ENCODE measurements at regions not wholly inside any gene's neighbourhood (a gene's known extent, or its start where the extent isn't known, plus 50 kb on each side); places are given as distances from the start of the nearest gene placed in this dataset.

- TF ChIP-seq POLR2A (IDR thresholded peaks at IDR 0.05; ENCODE audit: low read depth, low read length) (no peak), CHD1 (IDR thresholded peaks at IDR 0.05; ENCODE audit: low read depth, low read length) (no peak), ZBTB40 (IDR thresholded peaks at IDR 0.05; ENCODE audit: borderline replicate concordance) (no peak), CUX1 (IDR thresholded peaks at IDR 0.05; ENCODE audit: insufficient replicate concordance, low read depth, low read length) (no peak), CTCF (IDR thresholded peaks at IDR 0.05 in 2 of 3, conservative IDR thresholded peaks at IDR 0.05 in 1 of 3; ENCODE audit: control insufficient read depth in 2 of 3, extremely low read depth in 1 of 3, insufficient read depth in 1 of 3, low read depth in 3 of 3, low read length in 3 of 3) (no peak), ZNF592 (IDR thresholded peaks at IDR 0.05) (no peak), CEBPZ (IDR thresholded peaks at IDR 0.05; ENCODE audit: low read depth, low read length) (no peak), ELK1 (IDR thresholded peaks at IDR 0.05; ENCODE audit: low read depth, low read length) (no peak), POLR2AphosphoS5 (IDR thresholded peaks at IDR 0.05; ENCODE audit: low read length) (no peak)
These were observed 441.9 kb upstream of the PTCHD4 start for GRCh38 chr6:48552905-48553304.

Measured in GM12878 (cell line).